ENCODE measurements at regions not wholly inside any gene's neighbourhood (a gene's known extent, or its start where the extent isn't known, plus 50 kb on each side); places are given as distances from the start of the nearest gene placed in this dataset.

DNA sequence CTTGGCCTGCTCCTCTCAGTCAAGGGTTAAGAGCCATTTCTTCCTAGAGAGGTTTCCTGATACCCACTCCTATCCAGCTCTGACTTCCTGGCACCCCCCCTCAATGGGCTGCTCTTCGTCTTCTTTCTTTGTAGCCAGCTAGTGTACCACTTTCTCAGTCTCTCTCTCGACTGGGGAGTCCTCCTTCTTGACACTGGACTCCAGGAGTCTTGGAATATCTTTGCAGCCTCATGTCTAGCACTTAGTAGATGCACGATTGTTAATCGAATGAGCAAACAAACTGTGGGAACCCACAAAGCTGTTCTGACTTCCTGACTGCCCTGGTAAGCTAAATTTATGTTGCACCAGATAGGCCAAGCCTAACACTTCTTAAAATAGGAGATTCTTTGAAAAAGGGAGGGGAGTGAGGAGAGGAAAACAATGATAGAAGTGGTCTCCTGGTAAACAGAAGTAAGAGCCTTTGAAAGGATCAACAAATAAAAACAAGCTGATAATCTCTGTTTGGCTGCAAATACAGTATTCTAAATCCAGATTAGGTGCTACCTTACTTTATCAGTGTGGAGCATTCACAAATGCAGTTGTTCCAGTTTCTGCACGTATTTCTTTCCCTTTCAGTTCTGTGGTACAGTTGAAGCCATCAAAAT, 160.1 kb upstream of the CITED2 start:
- Mint-ChIP-seq H3K36me3 (ENCODE audit: low read depth) (no peaks in the 10 kb centered on the region), H3K4me1 (peaks cover 39% of the 10 kb centered on the region), H3K27me3 (no peaks in the 10 kb centered on the region), H3K4me3 (peak overlapping the region; percentile 86), H3K27ac (peak overlapping the region; percentile 92)
- DNase-seq, result no peak
- ATAC-seq, result peak; percentile 29
- H3K9me3 ChIP-seq (ENCODE audit: control insufficient read depth, low read length, poor library complexity, severe bottlenecking), result no peaks in the 10 kb centered on the region

DNA sequence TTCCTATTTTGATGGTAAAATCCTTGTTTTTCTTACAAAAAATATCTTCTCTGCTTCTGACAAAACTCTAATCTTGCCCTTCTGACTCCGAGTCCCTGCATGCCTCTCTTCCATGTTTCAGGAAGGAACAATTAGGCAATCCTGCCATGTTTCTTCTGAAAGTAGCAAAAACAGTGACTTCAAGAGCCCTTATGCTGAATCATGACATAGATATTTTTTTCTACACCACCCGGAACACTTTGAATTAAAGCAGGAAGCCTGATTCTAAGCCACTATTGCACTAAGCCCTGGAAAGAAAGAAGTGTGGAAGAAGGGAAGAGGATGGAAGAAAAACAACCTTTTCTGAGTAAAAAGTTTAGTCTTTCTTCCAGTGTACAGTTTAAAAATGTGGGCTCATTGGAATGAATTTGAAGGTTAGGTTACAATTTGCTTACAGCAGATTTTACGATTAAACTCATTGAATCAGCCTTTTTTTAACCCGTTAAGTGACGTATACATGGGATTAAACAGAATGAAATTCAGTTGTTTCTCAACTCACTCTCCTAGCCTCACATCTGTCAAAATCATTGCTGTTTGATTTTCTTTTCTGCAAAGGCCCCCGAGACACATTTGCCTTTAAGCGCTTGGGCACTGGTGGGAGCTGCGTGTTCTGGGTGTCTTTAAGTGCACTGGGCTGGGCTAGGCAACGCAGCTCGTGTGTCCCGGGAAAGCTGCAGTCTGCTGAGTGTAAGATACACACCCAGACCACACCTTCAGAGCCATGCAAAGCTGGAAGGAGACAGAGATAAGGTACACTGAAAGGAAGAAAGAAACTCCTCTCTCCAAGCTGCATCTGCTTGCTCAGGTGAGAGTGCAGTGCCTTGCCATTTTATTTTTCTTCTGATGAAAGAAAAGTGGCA, 159.4 kb upstream of the CITED2 start:
- H3K9me3 ChIP-seq (ENCODE audit: control insufficient read depth, low read length, poor library complexity, severe bottlenecking), result no peaks in the 10 kb centered on the region
- Mint-ChIP-seq H3K27ac (peak overlapping the region; percentile 92), H3K27me3 (no peaks in the 10 kb centered on the region), H3K4me3 (peak overlapping the region; percentile 86), H3K36me3 (ENCODE audit: low read depth) (no peaks in the 10 kb centered on the region), H3K4me1 (peaks cover 40% of the 10 kb centered on the region)
- no peak for DNase-seq
- ATAC-seq, result no peak

DNA sequence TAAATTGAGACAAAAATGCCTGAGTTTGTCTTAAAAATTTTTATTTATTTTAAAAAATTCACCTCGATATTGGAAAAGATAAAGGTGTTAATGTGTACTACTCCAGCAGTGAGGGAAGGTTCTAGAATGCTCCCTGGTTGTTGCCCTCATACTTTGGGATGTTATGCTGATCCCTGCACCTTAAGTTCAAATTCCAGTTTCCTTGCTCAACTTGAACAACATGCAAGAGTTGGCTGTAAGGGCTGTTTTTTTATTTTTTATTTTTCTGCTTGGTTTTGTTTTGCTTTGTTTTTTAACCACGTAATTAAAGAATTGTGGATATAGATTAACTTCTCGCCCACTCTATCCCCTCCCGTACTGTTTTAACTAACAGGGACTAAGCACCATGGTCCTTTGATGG, 158.7 kb upstream of the CITED2 start:
- Mint-ChIP-seq H3K27me3 (no peaks in the 10 kb centered on the region), H3K27ac (peak overlapping the region; percentile 92), H3K4me1 (peaks cover 38% of the 10 kb centered on the region), H3K4me3 (peak overlapping the region; percentile 86), H3K36me3 (ENCODE audit: low read depth) (no peaks in the 10 kb centered on the region)
- H3K9me3 ChIP-seq (ENCODE audit: control insufficient read depth, low read length, poor library complexity, severe bottlenecking), result no peaks in the 10 kb centered on the region
- DNase-seq (no peak), ATAC-seq (no peak)

DNA sequence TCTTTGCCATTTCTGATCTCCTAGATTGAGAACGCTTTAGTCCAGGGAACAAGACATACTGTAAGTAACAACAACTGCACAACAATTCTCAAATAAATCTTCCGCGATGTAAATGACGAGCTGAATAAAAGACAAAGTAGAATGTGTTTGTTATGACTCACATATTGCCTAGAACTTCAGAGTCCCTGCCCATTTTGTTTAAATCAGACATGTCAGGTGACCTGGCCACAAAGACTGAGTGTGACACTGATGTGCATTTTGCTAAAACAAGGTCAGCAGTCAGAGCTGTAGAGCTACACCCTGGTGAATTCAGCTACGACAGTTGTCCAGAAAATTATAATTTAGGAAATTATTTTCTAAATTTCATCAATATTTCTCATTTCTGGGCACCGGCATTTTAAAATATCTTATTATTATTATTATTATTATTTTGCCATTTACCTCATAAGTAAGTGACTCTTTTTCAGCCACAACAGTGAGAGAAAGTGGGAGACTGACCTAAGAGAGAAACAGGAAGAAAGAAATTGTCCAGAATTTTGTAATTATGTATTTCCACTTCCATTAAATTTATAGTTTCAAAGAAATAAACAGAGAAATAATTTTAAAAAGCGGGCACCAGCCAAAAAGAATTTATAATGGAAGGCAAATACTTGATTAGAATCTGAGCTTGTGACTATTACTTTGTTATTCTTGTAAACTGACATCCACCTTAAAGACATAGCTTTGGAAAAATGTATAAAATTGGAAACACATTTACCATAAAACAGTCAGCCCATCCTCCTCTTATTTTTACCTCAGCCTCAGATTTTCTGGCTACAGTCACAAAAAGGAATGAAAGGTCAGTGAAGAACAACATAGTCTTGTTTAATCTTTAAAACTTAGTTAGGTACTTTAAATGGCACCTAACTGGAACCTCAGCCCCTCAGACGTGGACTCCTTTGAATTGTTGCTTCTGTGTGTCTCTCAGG, 157.0 kb upstream of the CITED2 start:
- Mint-ChIP-seq H3K4me3 (peak overlapping the region; percentile 88), H3K36me3 (ENCODE audit: low read depth) (no peaks in the 10 kb centered on the region), H3K27ac (peak overlapping the region; percentile 99), H3K27me3 (no peaks in the 10 kb centered on the region), H3K4me1 (peaks cover 35% of the 10 kb centered on the region)
- ATAC-seq (peak; percentile 97), DNase-seq (peak in 2 of 3 donors; percentile 26 to 32)
- no peaks in the 10 kb centered on the region for H3K9me3 ChIP-seq (ENCODE audit: control insufficient read depth, low read length, poor library complexity, severe bottlenecking)

DNA sequence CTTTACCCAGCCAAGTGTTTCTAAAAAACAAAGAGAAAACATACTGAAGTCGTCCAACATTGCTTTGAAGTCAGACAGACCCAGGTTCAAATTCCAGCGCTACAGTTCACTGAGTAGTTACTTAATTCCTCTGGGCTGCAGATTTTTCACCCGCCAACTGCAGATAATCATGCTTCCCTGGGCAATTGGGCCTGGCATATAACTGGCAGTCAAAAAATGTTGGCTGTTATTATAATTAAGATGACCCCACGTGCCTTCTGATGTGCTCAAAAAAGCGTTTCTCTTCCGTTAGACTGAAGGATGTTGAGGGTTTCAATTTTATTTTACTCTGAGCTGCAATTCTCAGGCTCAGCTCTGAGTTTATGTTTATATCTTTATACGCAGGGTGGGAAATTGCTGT, 156.1 kb upstream of the CITED2 start:
- peak; percentile 39 for ATAC-seq
- no peaks in the 10 kb centered on the region for H3K36me3 Mint-ChIP-seq (ENCODE audit: low read depth)
- no peaks in the 10 kb centered on the region for H3K9me3 ChIP-seq (ENCODE audit: control insufficient read depth, low read length, poor library complexity, severe bottlenecking)
- DNase-seq, result no peak
- no peaks in the 10 kb centered on the region for H3K27me3 Mint-ChIP-seq
- peak overlapping the region; percentile 99 for H3K27ac Mint-ChIP-seq
- peak overlapping the region; percentile 88 for H3K4me3 Mint-ChIP-seq
- peaks cover 26% of the 10 kb centered on the region for H3K4me1 Mint-ChIP-seq

DNA sequence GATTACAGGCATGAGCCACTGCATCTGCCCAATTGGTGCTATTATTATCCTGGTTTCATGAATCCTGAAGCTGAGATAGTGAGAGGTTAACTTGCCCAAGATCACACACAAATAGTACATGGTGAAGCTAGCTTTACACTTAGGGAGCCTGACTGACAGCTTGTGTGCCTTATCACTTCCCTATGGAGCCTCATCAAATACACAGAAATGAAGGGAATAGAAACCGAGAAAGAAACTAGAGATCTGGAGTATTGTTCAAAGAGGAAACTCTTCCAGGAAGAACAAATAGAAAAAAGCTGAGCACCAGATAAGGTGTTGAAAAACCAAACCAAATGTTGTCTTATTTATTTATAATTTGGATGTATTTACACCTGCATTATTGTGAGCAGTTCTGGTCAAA, 155.0 kb upstream of the CITED2 start:
- no peaks in the 10 kb centered on the region for H3K9me3 ChIP-seq (ENCODE audit: control insufficient read depth, low read length, poor library complexity, severe bottlenecking)
- no peaks in the 10 kb centered on the region for H3K36me3 Mint-ChIP-seq (ENCODE audit: low read depth)
- H3K27me3 Mint-ChIP-seq, result no peaks in the 10 kb centered on the region
- DNase-seq (no peak), ATAC-seq (no peak)
- peak overlapping the region; percentile 8 for H3K4me3 Mint-ChIP-seq
- H3K4me1 Mint-ChIP-seq, result peaks cover 23% of the 10 kb centered on the region
- peak overlapping the region; percentile 99 for H3K27ac Mint-ChIP-seq

DNA sequence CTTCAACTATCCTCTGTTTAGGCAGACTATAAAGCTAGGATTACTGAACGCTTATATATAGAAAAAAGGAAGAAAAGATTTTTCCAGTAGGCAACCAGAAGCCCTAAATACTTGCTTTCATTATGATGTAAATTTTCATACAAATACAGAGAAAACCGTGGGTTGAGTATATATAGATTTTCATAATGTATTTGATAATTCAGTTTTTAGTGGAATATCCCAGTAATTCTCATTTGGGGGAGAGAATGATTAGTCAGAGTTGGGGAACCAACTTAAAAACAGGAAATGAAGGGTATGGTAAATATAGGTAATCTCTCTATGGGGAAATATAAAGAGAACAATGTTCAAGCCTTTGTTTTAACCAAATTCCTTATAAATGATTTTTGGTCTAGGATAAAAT, 154.0 kb upstream of the CITED2 start:
- H3K9me3 ChIP-seq (ENCODE audit: control insufficient read depth, low read length, poor library complexity, severe bottlenecking), result no peaks in the 10 kb centered on the region
- Mint-ChIP-seq H3K36me3 (ENCODE audit: low read depth) (no peaks in the 10 kb centered on the region), H3K27ac (peak overlapping the region; percentile 42), H3K4me3 (no peak overlapping the region), H3K27me3 (no peaks in the 10 kb centered on the region), H3K4me1 (peaks cover 18% of the 10 kb centered on the region)
- ATAC-seq, result no peak
- no peak for DNase-seq

DNA sequence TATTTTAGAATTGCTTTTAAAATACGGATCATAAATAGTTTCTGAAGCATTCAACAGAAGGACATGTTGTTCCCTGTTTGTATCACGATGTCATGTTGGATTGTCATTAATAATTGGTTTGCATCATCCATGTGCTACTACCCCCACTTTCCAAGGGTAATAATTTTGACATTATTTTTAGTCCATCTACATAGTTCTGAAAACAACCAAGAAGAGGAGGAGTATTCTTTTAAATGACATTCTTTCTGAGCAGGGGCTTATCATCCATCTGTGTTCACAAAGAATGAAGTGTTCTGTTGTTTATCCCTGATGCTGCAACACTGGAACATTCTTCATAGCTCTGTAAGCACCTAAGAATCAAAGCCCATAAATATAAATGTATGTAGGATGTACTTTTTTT, 151.0 kb upstream of the CITED2 start:
- Mint-ChIP-seq H3K27ac (no peak overlapping the region), H3K4me1 (peaks cover 5% of the 10 kb centered on the region), H3K36me3 (ENCODE audit: low read depth) (no peaks in the 10 kb centered on the region), H3K27me3 (no peaks in the 10 kb centered on the region), H3K4me3 (no peak overlapping the region)
- no peaks in the 10 kb centered on the region for H3K9me3 ChIP-seq (ENCODE audit: control insufficient read depth, low read length, poor library complexity, severe bottlenecking)
- ATAC-seq (no peak), DNase-seq (no peak)

DNA sequence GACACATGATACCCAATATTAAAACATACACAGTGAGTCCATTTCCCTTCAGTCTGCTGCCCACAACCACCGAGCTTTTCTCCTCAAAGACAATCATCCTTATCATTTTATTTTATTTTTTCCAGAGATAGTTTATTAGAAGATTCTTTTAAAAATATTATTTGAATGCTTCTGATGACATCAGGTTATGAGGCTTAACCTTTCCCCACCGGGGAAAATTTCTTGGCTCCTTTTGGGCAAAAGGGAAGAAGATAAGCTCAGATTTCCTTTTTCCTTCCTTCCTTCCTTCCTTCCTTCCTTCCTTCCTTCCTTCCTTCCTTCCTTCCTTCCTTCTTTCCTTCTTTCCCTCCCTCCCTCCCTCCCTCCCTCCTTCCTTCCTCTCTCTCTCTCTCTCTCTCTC, 149.5 kb upstream of the CITED2 start:
- DNase-seq (no peak), ATAC-seq (no peak)
- H3K27ac Mint-ChIP-seq, result no peak overlapping the region
- H3K36me3 Mint-ChIP-seq (ENCODE audit: low read depth), result no peaks in the 10 kb centered on the region
- H3K27me3 Mint-ChIP-seq, result no peaks in the 10 kb centered on the region
- no peaks in the 10 kb centered on the region for H3K4me1 Mint-ChIP-seq
- no peak overlapping the region for H3K4me3 Mint-ChIP-seq
- H3K9me3 ChIP-seq (ENCODE audit: control insufficient read depth, low read length, poor library complexity, severe bottlenecking), result no peaks in the 10 kb centered on the region

DNA sequence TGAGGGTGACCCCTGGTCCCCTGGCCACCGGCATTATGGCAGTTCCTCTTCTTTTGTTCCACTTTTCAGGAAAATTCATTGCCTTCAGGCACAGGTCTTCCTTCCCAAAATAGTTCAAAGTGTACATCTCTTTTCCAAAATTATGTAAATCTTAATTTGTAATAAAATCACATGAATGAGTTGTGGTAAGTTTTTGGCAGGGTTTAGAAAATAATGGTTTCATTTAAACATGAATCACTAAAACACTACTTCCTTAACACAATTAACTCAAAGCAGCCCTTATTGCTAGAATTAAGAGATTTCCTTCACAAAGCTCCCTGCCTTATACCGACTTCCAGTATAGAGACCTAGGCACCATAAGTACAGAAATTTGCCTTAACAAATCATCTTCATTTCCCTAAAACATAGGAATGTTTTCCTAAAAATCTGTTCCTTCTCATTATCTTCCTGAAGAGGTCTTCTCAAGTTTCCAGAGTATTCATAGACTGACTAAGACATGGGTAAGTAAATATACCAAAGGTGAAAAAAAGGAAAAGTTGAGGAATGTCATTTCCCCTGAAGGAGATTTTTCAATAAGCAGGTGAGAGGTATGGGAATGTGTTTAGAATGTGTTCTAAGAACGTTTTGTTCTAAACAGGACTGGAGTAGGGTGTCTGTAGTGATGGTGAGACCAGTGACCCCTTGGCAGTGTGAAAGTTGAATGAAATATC, 148.2 kb upstream of the CITED2 start:
- no peak for DNase-seq
- ATAC-seq, result no peak
- Mint-ChIP-seq H3K4me1 (no peaks in the 10 kb centered on the region), H3K36me3 (ENCODE audit: low read depth) (no peaks in the 10 kb centered on the region), H3K27me3 (no peaks in the 10 kb centered on the region), H3K4me3 (no peak overlapping the region), H3K27ac (no peak overlapping the region)
- no peaks in the 10 kb centered on the region for H3K9me3 ChIP-seq (ENCODE audit: control insufficient read depth, low read length, poor library complexity, severe bottlenecking)

DNA sequence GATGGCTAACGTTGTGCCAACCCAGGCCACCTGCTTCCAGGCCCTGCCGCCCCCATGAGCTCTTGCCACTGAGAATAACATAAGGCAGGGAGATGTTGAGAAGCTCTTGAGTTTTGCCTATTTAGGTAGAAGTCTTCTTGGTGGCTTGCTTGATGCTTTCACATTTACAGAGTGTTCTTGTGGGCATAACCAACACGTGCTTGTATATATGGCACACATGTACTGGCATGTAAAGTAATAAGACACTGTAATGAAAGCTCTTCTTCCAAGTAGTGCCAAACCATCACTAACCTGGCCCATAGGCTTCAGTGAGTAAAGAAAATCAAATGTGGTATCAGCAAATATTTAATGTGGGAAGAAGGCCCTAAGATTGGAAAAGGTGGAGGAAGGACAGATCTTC, 146.9 kb upstream of the CITED2 start:
- H3K27me3 Mint-ChIP-seq, result no peaks in the 10 kb centered on the region
- no peak overlapping the region for H3K4me3 Mint-ChIP-seq
- H3K9me3 ChIP-seq (ENCODE audit: control insufficient read depth, low read length, poor library complexity, severe bottlenecking), result no peaks in the 10 kb centered on the region
- ATAC-seq (no peak), DNase-seq (no peak)
- H3K36me3 Mint-ChIP-seq (ENCODE audit: low read depth), result no peaks in the 10 kb centered on the region
- H3K27ac Mint-ChIP-seq, result no peak overlapping the region
- no peaks in the 10 kb centered on the region for H3K4me1 Mint-ChIP-seq

DNA sequence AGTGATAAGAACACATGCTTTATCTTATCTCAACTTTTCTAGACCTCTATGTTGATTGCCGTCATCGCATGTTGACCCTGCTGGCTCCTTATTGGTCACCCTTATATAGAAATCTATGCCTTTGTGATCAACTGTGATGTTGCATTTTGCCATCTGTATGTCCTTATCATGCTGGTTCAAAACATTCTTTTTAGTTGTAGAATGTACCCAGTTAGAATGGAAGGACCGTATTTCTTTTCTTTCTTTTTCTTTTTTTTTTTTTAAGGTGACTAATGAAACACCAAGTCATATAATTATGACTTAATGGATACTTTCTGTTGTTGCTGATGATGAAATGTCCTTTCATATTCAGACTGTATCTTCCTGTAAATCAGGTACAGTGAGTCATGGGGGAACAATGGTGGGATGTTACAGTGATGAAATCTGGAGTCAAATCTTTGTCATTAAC, 145.9 kb upstream of the CITED2 start:
- no peak overlapping the region for H3K27ac Mint-ChIP-seq
- H3K36me3 Mint-ChIP-seq (ENCODE audit: low read depth), result no peaks in the 10 kb centered on the region
- H3K4me3 Mint-ChIP-seq, result no peak overlapping the region
- DNase-seq (no peak), ATAC-seq (no peak)
- H3K27me3 Mint-ChIP-seq, result no peaks in the 10 kb centered on the region
- peaks cover 3% of the 10 kb centered on the region for H3K4me1 Mint-ChIP-seq
- no peaks in the 10 kb centered on the region for H3K9me3 ChIP-seq (ENCODE audit: control insufficient read depth, low read length, poor library complexity, severe bottlenecking)

All from T-helper 17 cell (primary cell).